OCI-LY1 (cell line): ENCODE measurements at regions not wholly inside any gene's neighbourhood (a gene's known extent, or its start where the extent isn't known, plus 50 kb on each side); places are given as distances from the start of the nearest gene placed in this dataset.

Experiments used
- H2AFZ ChIP-seq: fragments of 200-600 bp; sonication (generic), shearing (Covaris generic); 2 replicates; pipeline ENCODE4 v1.6.0; 2014; ENCODE audit warnings: antibody characterized with exemption, mild to moderate bottlenecking, low read length
- H3F3A ChIP-seq: fragments of 200-600 bp; sonication (generic), shearing (Covaris generic); 2 replicates; pipeline ENCODE4 v1.6.0; 2014; ENCODE audit warnings: mild to moderate bottlenecking, antibody characterized with exemption, low read length, moderate library complexity; ENCODE audit not compliant: insufficient read depth
- H3K27ac ChIP-seq: fragments of 200-600 bp; sonication (generic); 2 replicates; pipeline ENCODE4 v1.5.1; 2014; ENCODE audit warnings: low read length, mixed run types, mild to moderate bottlenecking, low read depth; ENCODE audit not compliant: poor library complexity, severe bottlenecking
- H3K27me3 ChIP-seq: fragments of 200-600 bp; sonication (generic); 2 replicates; pipeline ENCODE4 v1.6.0; 2014; ENCODE audit warnings: antibody characterized with exemption, mild to moderate bottlenecking, low read length, moderate library complexity; ENCODE audit not compliant: insufficient read depth
- H3K36me3 ChIP-seq: fragments of 200-600 bp; sonication (generic); 2 replicates; pipeline ENCODE4 v1.6.1; 2014; ENCODE audit warnings: mild to moderate bottlenecking, antibody characterized with exemption, low read length, moderate library complexity, mixed read lengths; ENCODE audit not compliant: insufficient read depth
- H3K4me1 ChIP-seq: fragments of 200-600 bp; sonication (generic); 2 replicates; pipeline ENCODE4 v1.5.1; 2014; ENCODE audit warnings: mild to moderate bottlenecking, low read length, moderate library complexity; ENCODE audit not compliant: insufficient read depth, severe bottlenecking
- H3K4me2 ChIP-seq: fragments of 200-600 bp; sonication (generic), shearing (Covaris generic); 2 replicates; pipeline ENCODE4 v1.6.1; 2014; ENCODE audit warnings: low read length
- H3K4me3 ChIP-seq: fragments of 200-600 bp; sonication (generic); 2 replicates; pipeline ENCODE4 v1.5.1; 2014; ENCODE audit warnings: low read length, low read depth, mild to moderate bottlenecking, mixed read lengths; ENCODE audit not compliant: poor library complexity, severe bottlenecking
- H3K79me2 ChIP-seq: fragments of 200-600 bp; shearing (Covaris generic); 2 replicates; pipeline ENCODE4 v1.6.1; 2016; ENCODE audit warnings: mixed run types, low read length, mixed read lengths; ENCODE audit not compliant: insufficient read depth
- H3K9ac ChIP-seq: fragments of 200-600 bp; sonication (generic), shearing (Covaris generic); 2 replicates; pipeline ENCODE4 v1.6.1; 2014; ENCODE audit warnings: mild to moderate bottlenecking, low read length, mixed read lengths
- H3K9me2 ChIP-seq: fragments of 200-600 bp; sonication (generic), shearing (Covaris generic); 2 replicates; pipeline ENCODE4 v1.6.1; 2014; ENCODE audit warnings: low read depth, mild to moderate bottlenecking, low read length, mixed read lengths
- H3K9me3 ChIP-seq: fragments of 200-600 bp; shearing (Covaris generic); 2 replicates; pipeline ENCODE4 v1.6.1; 2014; ENCODE audit warnings: low read length, mixed read lengths
- H4K20me1 ChIP-seq: fragments of 200-600 bp; sonication (generic), shearing (Covaris generic); 2 replicates; pipeline ENCODE4 v1.6.0; 2016; ENCODE audit warnings: mild to moderate bottlenecking, low read length; ENCODE audit not compliant: insufficient read depth
- CTCF ChIP-seq: fragments of 200-600 bp; sonication (generic), shearing (Covaris generic); IDR thresholded peaks from 2 replicates; pipeline ENCODE4 v1.5.1; 2017; ENCODE audit warnings: mild to moderate bottlenecking, antibody characterized with exemption, low read length, moderate library complexity, mixed read lengths
- EZH2 ChIP-seq: fragments of 200-600 bp; sonication (generic), shearing (Covaris generic); IDR thresholded peaks from 2 replicates; pipeline ENCODE4 v1.8.0; 2017; ENCODE audit warnings: borderline replicate concordance, mixed run types, mild to moderate bottlenecking, antibody characterized with exemption, low read length, moderate library complexity, mixed read lengths

- Histone ChIP-seq H3K9me3 (no peaks in the 10 kb centered on the region), H3F3A (no peaks in the 10 kb centered on the region), H3K27ac (no peak overlapping the region), H3K27me3 (no peaks in the 10 kb centered on the region), H3K4me3 (no peak overlapping the region), H3K4me2 (no peak overlapping the region), H3K9me2 (no peaks in the 10 kb centered on the region), H3K9ac (no peak overlapping the region), H3K36me3 (no peaks in the 10 kb centered on the region), H3K79me2 (no peaks in the 10 kb centered on the region), H2AFZ (no peak overlapping the region), H4K20me1 (no peaks in the 10 kb centered on the region), H3K4me1 (no peaks in the 10 kb centered on the region)
- TF ChIP-seq CTCF (no peak), EZH2 (no peak)
These were observed 104.0 kb upstream of the ESRRG start for GRCh38 chr1:216827251-216827650.

- no peak overlapping the region for H3K9ac ChIP-seq
- H3K9me2 ChIP-seq: no peaks in the 10 kb centered on the region
- no peak overlapping the region for H3K4me2 ChIP-seq
These were observed 103.4 kb upstream of the ESRRG start for GRCh38 chr1:216826646-216827045.

GRCh38 chr1:216826214-216826613, 103.0 kb upstream of the ESRRG start:
- no peaks in the 10 kb centered on the region for H3K79me2 ChIP-seq
- H3K4me3 ChIP-seq: no peak overlapping the region
- no peaks in the 10 kb centered on the region for H3F3A ChIP-seq
- no peak overlapping the region for H3K27ac ChIP-seq
- H3K9me2 ChIP-seq: no peaks in the 10 kb centered on the region
- no peak overlapping the region for H3K9ac ChIP-seq
- H3K27me3 ChIP-seq: no peaks in the 10 kb centered on the region
- no peaks in the 10 kb centered on the region for H3K9me3 ChIP-seq
- no peaks in the 10 kb centered on the region for H3K36me3 ChIP-seq
- no peaks in the 10 kb centered on the region for H3K4me1 ChIP-seq
- TF ChIP-seq EZH2 (no peak), CTCF (no peak)
- H4K20me1 ChIP-seq: no peaks in the 10 kb centered on the region
- H2AFZ ChIP-seq: no peak overlapping the region
- H3K4me2 ChIP-seq: no peak overlapping the region

More at GRCh38 chr1:216826646-216827045, 103.4 kb upstream of the ESRRG start:
- H3K36me3 ChIP-seq: no peaks in the 10 kb centered on the region
- H3K27me3 ChIP-seq: no peaks in the 10 kb centered on the region
- H3K9me3 ChIP-seq: no peaks in the 10 kb centered on the region
- H3K79me2 ChIP-seq: no peaks in the 10 kb centered on the region
- H3F3A ChIP-seq: no peaks in the 10 kb centered on the region
- H3K27ac ChIP-seq: no peak overlapping the region
- H2AFZ ChIP-seq: no peak overlapping the region
- no peaks in the 10 kb centered on the region for H4K20me1 ChIP-seq
- H3K4me3 ChIP-seq: no peak overlapping the region
- no peaks in the 10 kb centered on the region for H3K4me1 ChIP-seq
- no peak for TF ChIP-seq CTCF
- TF ChIP-seq EZH2: no peak
